Activated B cell treated with CpG ODN at 0.5 μM for 24 hours (primary cell): ENCODE measurements at regions not wholly inside any gene's neighbourhood (a gene's known extent, or its start where the extent isn't known, plus 50 kb on each side); places are given as distances from the start of the nearest gene placed in this dataset.

ENCODE experiments used
- ATAC-seq: fragments of 200-7000 bp; cut with Tn5 transposase; one replicate; pipeline ENCODE4 v1.10.0; 2021; ENCODE audit warnings: low read depth, mild to moderate bottlenecking, moderate library complexity
- CTCF ChIA-PET: fragments of 350-600 bp; sonication (Branson Sonifier 250); formaldehyde crosslinking; loops from one replicate; lab custom pipeline; 2021; ENCODE audit warnings: antibody characterized with exemption; lab: Charles Lee
- POLR2A ChIA-PET: fragments of 350-600 bp; sonication (Branson Sonifier 250); formaldehyde crosslinking; loops from one replicate; lab custom pipeline; 2021; ENCODE audit warnings: antibody characterized with exemption; lab: Charles Lee
- DNase-seq: peaks from one replicate; pipeline ENCODE4 v3.0.0; 2022
- H3K27ac Mint-ChIP-seq: one replicate; pipeline ENCODE4 v1.8.0; 2020; ENCODE audit warnings: mixed read lengths
- H3K27me3 Mint-ChIP-seq: one replicate; pipeline ENCODE4 v1.8.0; 2021; ENCODE audit warnings: mixed read lengths
- H3K36me3 Mint-ChIP-seq: one replicate; pipeline ENCODE4 v1.8.0; 2021; ENCODE audit warnings: low read depth, mixed read lengths
- H3K4me1 Mint-ChIP-seq: one replicate; pipeline ENCODE4 v1.8.0; 2021; ENCODE audit warnings: mixed read lengths
- H3K4me3 Mint-ChIP-seq: one replicate; pipeline ENCODE4 v1.8.0; 2020; ENCODE audit warnings: mild to moderate bottlenecking, mixed read lengths
- H3K9me3 Mint-ChIP-seq: one replicate; pipeline ENCODE4 v1.8.0; 2020; ENCODE audit warnings: mixed read lengths
- intact Hi-C: fragments of 100-400 bp; cut with micrococcal nuclease; formaldehyde crosslinking; loops from one replicate; pipeline ENCODE4 v1.15.1; 2024
- TF ChIP-seq, protein P1 (sequence below): fragments of 200-600 bp; IDR thresholded peaks from one replicate; pipeline ENCODE4 v1.8.0; 2022; ENCODE audit warnings: antibody characterized with exemption, mild to moderate bottlenecking

- POLR2A ChIA-PET = no interaction called here
- Mint-ChIP-seq H3K4me3 (no peak overlapping the region), H3K4me1 (no peaks in the 10 kb centered on the region), H3K36me3 (no peaks in the 10 kb centered on the region), H3K27ac (no peak overlapping the region), H3K9me3 (no peaks in the 10 kb centered on the region), H3K27me3 (no peaks in the 10 kb centered on the region)
- TF ChIP-seq, protein P1, sequence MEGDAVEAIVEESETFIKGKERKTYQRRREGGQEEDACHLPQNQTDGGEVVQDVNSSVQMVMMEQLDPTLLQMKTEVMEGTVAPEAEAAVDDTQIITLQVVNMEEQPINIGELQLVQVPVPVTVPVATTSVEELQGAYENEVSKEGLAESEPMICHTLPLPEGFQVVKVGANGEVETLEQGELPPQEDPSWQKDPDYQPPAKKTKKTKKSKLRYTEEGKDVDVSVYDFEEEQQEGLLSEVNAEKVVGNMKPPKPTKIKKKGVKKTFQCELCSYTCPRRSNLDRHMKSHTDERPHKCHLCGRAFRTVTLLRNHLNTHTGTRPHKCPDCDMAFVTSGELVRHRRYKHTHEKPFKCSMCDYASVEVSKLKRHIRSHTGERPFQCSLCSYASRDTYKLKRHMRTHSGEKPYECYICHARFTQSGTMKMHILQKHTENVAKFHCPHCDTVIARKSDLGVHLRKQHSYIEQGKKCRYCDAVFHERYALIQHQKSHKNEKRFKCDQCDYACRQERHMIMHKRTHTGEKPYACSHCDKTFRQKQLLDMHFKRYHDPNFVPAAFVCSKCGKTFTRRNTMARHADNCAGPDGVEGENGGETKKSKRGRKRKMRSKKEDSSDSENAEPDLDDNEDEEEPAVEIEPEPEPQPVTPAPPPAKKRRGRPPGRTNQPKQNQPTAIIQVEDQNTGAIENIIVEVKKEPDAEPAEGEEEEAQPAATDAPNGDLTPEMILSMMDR = no peak
- intact Hi-C loops = loop anchor here (5.0 to 10.0 kb wide), 2 partner anchors 1293 to 1866 kb away; no protein-coding TSS in a partner anchor
- DNase-seq = no peak
- CTCF ChIA-PET = no interaction called here
- ATAC-seq = no peak
Observed at GRCh38 chr12:82529101-82529500, 157.6 kb upstream of the TMTC2 start.

DNA sequence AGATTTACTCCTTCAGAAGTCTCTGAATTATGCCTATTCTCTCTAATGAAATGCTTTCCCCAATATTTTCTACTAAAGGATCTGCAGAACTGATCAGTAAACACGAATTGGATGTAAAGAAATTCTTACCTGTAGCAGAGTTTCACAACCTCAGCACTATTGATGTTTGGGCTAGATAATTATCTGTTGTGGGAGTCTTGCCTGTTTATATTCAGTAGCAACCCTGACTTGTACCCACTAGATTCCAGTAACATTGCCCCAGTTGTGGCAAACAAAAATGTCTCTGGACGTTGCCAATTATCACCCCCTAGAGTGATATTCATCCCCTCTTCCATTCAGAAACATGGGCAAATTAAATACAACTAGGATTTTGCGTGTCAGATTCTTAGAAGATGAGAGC lies 156.8 kb upstream of the TMTC2 start:
- no peaks in the 10 kb centered on the region for H3K9me3 Mint-ChIP-seq
- intact Hi-C loops = loop anchor here (5.0 to 10.0 kb wide), 2 partner anchors 1292 to 1865 kb away; no protein-coding TSS in a partner anchor
- no peak overlapping the region for H3K27ac Mint-ChIP-seq
- no peaks in the 10 kb centered on the region for H3K36me3 Mint-ChIP-seq
- ATAC-seq (no peak), DNase-seq (no peak)
- H3K4me1 Mint-ChIP-seq = no peaks in the 10 kb centered on the region
- TF ChIP-seq, protein P1 = no peak
- H3K27me3 Mint-ChIP-seq = no peaks in the 10 kb centered on the region
- H3K4me3 Mint-ChIP-seq = no peak overlapping the region
- ChIA-PET POLR2A (no interaction called here), CTCF (no interaction called here)

DNA sequence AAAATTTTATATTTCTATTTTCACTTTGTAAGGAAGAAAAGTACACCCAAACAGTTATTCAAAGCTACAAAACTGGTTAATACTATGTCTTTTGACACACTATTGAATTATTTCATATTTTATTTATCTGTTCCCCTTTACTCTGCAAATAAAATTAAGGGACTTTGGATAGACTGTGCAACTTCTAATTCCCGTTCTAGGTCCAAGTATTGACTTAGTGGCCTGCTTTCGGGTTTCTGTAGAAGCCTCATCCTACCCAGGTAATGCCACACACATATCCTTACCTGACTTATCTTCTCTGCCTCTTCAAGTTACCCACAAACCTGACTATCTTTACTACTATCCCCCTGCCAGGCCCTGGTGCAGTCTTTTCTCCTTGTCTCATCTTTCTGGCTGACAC lies 156.3 kb upstream of the TMTC2 start:
- Mint-ChIP-seq H3K27ac (no peak overlapping the region), H3K36me3 (no peaks in the 10 kb centered on the region), H3K4me1 (no peaks in the 10 kb centered on the region), H3K9me3 (no peaks in the 10 kb centered on the region), H3K4me3 (no peak overlapping the region), H3K27me3 (no peaks in the 10 kb centered on the region)
- POLR2A ChIA-PET = no interaction called here
- no peak for ATAC-seq
- no peak for DNase-seq
- intact Hi-C loops = no loop called here
- TF ChIP-seq, protein P1 = no peak
- CTCF ChIA-PET = no interaction called here

DNA sequence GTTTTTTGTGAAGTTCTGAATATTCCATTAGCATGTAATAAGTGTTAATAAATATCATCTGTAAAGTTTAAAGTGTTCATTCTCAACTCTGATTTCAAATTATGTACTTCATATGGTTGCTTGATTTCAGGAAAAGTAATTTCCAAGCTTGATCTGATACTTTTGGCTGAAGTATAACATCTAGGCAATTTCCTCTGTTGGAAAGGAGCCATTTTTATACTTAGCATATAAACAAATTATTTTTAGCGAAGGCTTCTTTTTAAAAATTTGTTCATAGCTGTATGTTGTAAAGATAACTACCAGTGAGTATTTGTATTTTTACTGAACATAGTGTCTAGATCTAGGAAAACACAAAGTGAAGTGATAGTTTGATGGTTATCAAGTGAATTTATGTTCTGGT lies 153.4 kb upstream of the TMTC2 start:
- no peak for ATAC-seq
- no peak for DNase-seq
- Mint-ChIP-seq H3K27me3 (no peaks in the 10 kb centered on the region), H3K27ac (no peak overlapping the region), H3K4me3 (no peak overlapping the region), H3K4me1 (no peaks in the 10 kb centered on the region), H3K9me3 (no peaks in the 10 kb centered on the region), H3K36me3 (no peaks in the 10 kb centered on the region)
- intact Hi-C loops = no loop called here
- ChIA-PET POLR2A (no interaction called here), CTCF (no interaction called here)
- TF ChIP-seq, protein P1 = no peak

DNA sequence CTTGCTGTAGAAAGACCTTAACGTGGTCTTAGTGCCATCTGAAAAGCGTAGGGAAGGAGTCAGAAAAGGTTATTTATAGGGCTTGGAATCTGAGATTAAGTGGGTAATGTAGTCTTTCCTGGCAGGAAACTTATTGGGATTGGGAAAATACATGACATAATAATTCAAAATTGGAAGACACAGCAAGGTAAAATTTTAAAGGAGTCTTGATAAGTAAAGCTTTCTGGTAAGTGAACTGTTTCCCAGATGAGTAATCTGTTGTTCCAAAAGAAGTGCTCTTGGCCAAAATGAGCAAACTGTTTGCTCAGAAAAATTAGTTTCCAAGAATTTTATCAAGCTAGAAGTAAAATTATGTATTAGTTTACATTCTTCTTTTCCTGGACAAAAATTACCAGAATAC lies 149.3 kb upstream of the TMTC2 start:
- intact Hi-C loops = no loop called here
- H3K4me1 Mint-ChIP-seq = no peaks in the 10 kb centered on the region
- H3K27ac Mint-ChIP-seq = no peak overlapping the region
- CTCF ChIA-PET = no interaction called here
- POLR2A ChIA-PET = no interaction called here
- no peaks in the 10 kb centered on the region for H3K36me3 Mint-ChIP-seq
- TF ChIP-seq, protein P1 = no peak
- H3K9me3 Mint-ChIP-seq = peaks cover 3% of the 10 kb centered on the region
- no peak for ATAC-seq
- no peak for DNase-seq
- H3K4me3 Mint-ChIP-seq = no peak overlapping the region
- no peaks in the 10 kb centered on the region for H3K27me3 Mint-ChIP-seq
